PC-3 (cell line): ENCODE measurements at regions not wholly inside any gene's neighbourhood (a gene's known extent, or its start where the extent isn't known, plus 50 kb on each side); places are given as distances from the start of the nearest gene placed in this dataset.
A peak's percentile ranks its signal among the peaks of the same experiment; 100 is the strongest.

Experiments used
- ATAC-seq: fragments of 200-7000 bp; cut with Tn5 transposase; 2 replicates; pipeline ENCODE4 v1.9.1; 2020; ENCODE audit warnings: mild to moderate bottlenecking, moderate library complexity
- BruUV-seq: library from RNA; stranded (reverse); fragments of 400-500 nt; replicated peaks from 2 replicates; lab custom pipeline; 2021; lab: Mats Ljungman, UMichigan
- CTCF ChIA-PET: fragments of 300-600 bp; sonication (Branson Sonifier 250); formaldehyde crosslinking; loops from one replicate; lab custom pipeline; 2022; ENCODE audit warnings: antibody characterized with exemption; lab: Charles Lee
- POLR2A ChIA-PET: fragments of 300-600 bp; sonication (Branson Sonifier 250); formaldehyde crosslinking; loops from one replicate; lab custom pipeline; 2022; ENCODE audit warnings: antibody characterized with exemption; ENCODE audit not compliant: unreplicated experiment; lab: Charles Lee
- DNase-seq: peaks from one replicate; pipeline ENCODE4 v3.0.0-alpha.2; 2015
- H2AFZ ChIP-seq: fragments of 300-600 bp; sonication (generic); 2 replicates; pipeline ENCODE4 v1.6.0; 2016; ENCODE audit warnings: antibody characterized with exemption, low read length
- H3F3A ChIP-seq: fragments of 300-600 bp; sonication (generic); one replicate; pipeline ENCODE4 v1.6.0; 2017; ENCODE audit warnings: antibody characterized with exemption, low read length, control low read depth, mild to moderate bottlenecking; ENCODE audit not compliant: unreplicated experiment
- H3K27ac ChIP-seq: fragments of 300-600 bp; sonication (generic); 2 replicates; pipeline ENCODE4 v1.5.1; 2016; ENCODE audit warnings: mild to moderate bottlenecking, low read length
- H3K27me3 ChIP-seq: fragments of 300-600 bp; sonication (generic); 2 replicates; pipeline ENCODE4 v1.6.1; 2016; ENCODE audit warnings: low read length, mixed read lengths
- H3K36me3 ChIP-seq: fragments of 300-600 bp; sonication (generic); 2 replicates; pipeline ENCODE4 v1.6.1; 2016; ENCODE audit warnings: low read depth, mixed run types, low read length, mixed read lengths
- H3K4me1 ChIP-seq: fragments of 300-600 bp; sonication (generic); 2 replicates; pipeline ENCODE4 v1.5.1; 2016; ENCODE audit warnings: low read length; ENCODE audit not compliant: insufficient read depth
- H3K4me2 ChIP-seq: fragments of 300-600 bp; sonication (generic); 2 replicates; pipeline ENCODE4 v1.6.0; 2016; ENCODE audit warnings: low read length
- H3K4me3 ChIP-seq: fragments of 300-600 bp; sonication (generic); 2 replicates; pipeline ENCODE4 v1.5.1; 2016; ENCODE audit warnings: mild to moderate bottlenecking, low read length, mixed read lengths
- H3K79me2 ChIP-seq: fragments of 300-600 bp; sonication (generic); 2 replicates; pipeline ENCODE4 v1.6.1; 2017; ENCODE audit warnings: low read length, mixed read lengths
- H3K9ac ChIP-seq: fragments of 300-600 bp; sonication (generic); 2 replicates; pipeline ENCODE4 v1.6.0; 2016; ENCODE audit warnings: mild to moderate bottlenecking, low read length
- H3K9me2 ChIP-seq: fragments of 300-600 bp; sonication (generic); replicated peaks from 2 replicates; pipeline ENCODE4 v1.6.1; 2016; ENCODE audit warnings: mixed run types, low read length, mixed read lengths
- H3K9me3 ChIP-seq: fragments of 300-600 bp; sonication (generic); 2 replicates; pipeline ENCODE4 v1.6.1; 2016; ENCODE audit warnings: low read length, mixed read lengths
- H4K20me1 ChIP-seq: fragments of 300-600 bp; sonication (generic); 2 replicates; pipeline ENCODE4 v1.6.1; 2016; ENCODE audit warnings: low read length, mixed read lengths
- EZH2 ChIP-seq: fragments of 300-600 bp; sonication (generic); IDR thresholded peaks from one replicate; pipeline ENCODE4 v1.6.1; 2017; ENCODE audit warnings: antibody characterized with exemption, mild to moderate bottlenecking, low read length; ENCODE audit not compliant: unreplicated experiment
- EZH2phosphoT487 ChIP-seq: fragments of 300-600 bp; sonication (generic); IDR thresholded peaks from 2 replicates; pipeline ENCODE4 v1.6.1; 2018; ENCODE audit warnings: mild to moderate bottlenecking, antibody characterized with exemption, low read length, borderline replicate concordance
- intact Hi-C: fragments of 100-400 bp; cut with micrococcal nuclease; formaldehyde crosslinking; loops from 2 replicates; pipeline ENCODE4 v1.9.0; 2023
- TF ChIP-seq, protein P1 (sequence below): fragments of 300-600 bp; sonication (generic); conservative IDR thresholded peaks from 2 replicates; pipeline ENCODE4 v1.5.1; 2017; ENCODE audit warnings: antibody characterized with exemption, low read depth, mild to moderate bottlenecking, low read length

DNA sequence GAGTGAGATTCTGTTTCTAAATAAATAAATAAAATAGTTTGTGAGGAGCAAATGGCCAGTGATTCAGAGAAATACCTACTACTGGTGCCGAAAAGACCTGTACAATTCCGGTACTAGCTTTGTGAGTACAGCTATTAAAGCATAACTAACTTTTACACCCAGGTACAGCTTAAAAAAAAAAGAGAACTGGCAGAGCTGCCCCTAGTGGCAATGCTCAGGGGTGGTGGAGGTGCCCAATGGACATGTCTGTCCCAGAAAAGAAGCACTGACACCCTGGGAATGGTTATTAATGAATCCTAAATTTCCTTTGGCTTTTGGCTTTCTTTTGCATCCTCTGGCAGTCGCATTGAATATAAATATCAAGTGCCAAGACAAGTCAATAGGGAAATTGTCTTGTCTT is 87.0 kb downstream of the LIPG start:
- H3K9ac ChIP-seq: no peak overlapping the region
- BruUV-seq: no TSS peak
- no peak for DNase-seq
- POLR2A ChIA-PET: no interaction called here
- no peaks in the 10 kb centered on the region for H3K9me3 ChIP-seq
- no peak overlapping the region for H3K4me2 ChIP-seq
- H3F3A ChIP-seq: no peaks in the 10 kb centered on the region
- H3K4me3 ChIP-seq: no peak overlapping the region
- no peaks in the 10 kb centered on the region for H3K27me3 ChIP-seq
- no peaks in the 10 kb centered on the region for H4K20me1 ChIP-seq
- peaks cover 3% of the 10 kb centered on the region; the same call in 1 of the 2 replicates for H3K4me1 ChIP-seq
- no peak overlapping the region for H2AFZ ChIP-seq
- H3K79me2 ChIP-seq: no peaks in the 10 kb centered on the region
- no peak overlapping the region for H3K27ac ChIP-seq
- CTCF ChIA-PET: no interaction called here
- TF ChIP-seq, protein P1, sequence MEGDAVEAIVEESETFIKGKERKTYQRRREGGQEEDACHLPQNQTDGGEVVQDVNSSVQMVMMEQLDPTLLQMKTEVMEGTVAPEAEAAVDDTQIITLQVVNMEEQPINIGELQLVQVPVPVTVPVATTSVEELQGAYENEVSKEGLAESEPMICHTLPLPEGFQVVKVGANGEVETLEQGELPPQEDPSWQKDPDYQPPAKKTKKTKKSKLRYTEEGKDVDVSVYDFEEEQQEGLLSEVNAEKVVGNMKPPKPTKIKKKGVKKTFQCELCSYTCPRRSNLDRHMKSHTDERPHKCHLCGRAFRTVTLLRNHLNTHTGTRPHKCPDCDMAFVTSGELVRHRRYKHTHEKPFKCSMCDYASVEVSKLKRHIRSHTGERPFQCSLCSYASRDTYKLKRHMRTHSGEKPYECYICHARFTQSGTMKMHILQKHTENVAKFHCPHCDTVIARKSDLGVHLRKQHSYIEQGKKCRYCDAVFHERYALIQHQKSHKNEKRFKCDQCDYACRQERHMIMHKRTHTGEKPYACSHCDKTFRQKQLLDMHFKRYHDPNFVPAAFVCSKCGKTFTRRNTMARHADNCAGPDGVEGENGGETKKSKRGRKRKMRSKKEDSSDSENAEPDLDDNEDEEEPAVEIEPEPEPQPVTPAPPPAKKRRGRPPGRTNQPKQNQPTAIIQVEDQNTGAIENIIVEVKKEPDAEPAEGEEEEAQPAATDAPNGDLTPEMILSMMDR: peak; percentile 33; the same call in 1 of the 2 replicates
- no peak for TF ChIP-seq EZH2
- TF ChIP-seq EZH2phosphoT487: no peak
- H3K36me3 ChIP-seq: no peaks in the 10 kb centered on the region
- H3K9me2 ChIP-seq: no peaks in the 10 kb centered on the region
- intact Hi-C loops: no loop called here
- ATAC-seq: no peak
